GM23338 (cell line): ENCODE measurements at regions not wholly inside any gene's neighbourhood (a gene's known extent, or its start where the extent isn't known, plus 50 kb on each side); places are given as distances from the start of the nearest gene placed in this dataset.

Experiments used
- CTCF ChIP-seq, 2 experiments: fragments of 200-600 bp in 1 of 2; sonication (generic) in 1 of 2; conservative IDR thresholded peaks; 2 replicates each; pipeline versions ENCODE4 v1.5.1 to v1.6.1; 2016 to 2017; ENCODE audit warnings: antibody characterized with exemption in 2 of 2, low read depth in 2 of 2, mild to moderate bottlenecking in 2 of 2, moderate library complexity in 1 of 2
- POLR2AphosphoS5 ChIP-seq: IDR thresholded peaks from 2 replicates; pipeline ENCODE4 v1.6.1; 2016; ENCODE audit warnings: antibody characterized with exemption, low read depth
- TF ChIP-seq, protein P1 (sequence below): IDR thresholded peaks from one replicate; pipeline ENCODE4 v1.6.1; 2018; ENCODE audit warnings: antibody characterized with exemption; ENCODE audit not compliant: unreplicated experiment

GRCh38 chr11:39668640-39669039, 1790.8 kb downstream of the LRRC4C start:
- TF ChIP-seq, protein P1, sequence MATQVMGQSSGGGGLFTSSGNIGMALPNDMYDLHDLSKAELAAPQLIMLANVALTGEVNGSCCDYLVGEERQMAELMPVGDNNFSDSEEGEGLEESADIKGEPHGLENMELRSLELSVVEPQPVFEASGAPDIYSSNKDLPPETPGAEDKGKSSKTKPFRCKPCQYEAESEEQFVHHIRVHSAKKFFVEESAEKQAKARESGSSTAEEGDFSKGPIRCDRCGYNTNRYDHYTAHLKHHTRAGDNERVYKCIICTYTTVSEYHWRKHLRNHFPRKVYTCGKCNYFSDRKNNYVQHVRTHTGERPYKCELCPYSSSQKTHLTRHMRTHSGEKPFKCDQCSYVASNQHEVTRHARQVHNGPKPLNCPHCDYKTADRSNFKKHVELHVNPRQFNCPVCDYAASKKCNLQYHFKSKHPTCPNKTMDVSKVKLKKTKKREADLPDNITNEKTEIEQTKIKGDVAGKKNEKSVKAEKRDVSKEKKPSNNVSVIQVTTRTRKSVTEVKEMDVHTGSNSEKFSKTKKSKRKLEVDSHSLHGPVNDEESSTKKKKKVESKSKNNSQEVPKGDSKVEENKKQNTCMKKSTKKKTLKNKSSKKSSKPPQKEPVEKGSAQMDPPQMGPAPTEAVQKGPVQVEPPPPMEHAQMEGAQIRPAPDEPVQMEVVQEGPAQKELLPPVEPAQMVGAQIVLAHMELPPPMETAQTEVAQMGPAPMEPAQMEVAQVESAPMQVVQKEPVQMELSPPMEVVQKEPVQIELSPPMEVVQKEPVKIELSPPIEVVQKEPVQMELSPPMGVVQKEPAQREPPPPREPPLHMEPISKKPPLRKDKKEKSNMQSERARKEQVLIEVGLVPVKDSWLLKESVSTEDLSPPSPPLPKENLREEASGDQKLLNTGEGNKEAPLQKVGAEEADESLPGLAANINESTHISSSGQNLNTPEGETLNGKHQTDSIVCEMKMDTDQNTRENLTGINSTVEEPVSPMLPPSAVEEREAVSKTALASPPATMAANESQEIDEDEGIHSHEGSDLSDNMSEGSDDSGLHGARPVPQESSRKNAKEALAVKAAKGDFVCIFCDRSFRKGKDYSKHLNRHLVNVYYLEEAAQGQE: no peak
- no peak for TF ChIP-seq POLR2AphosphoS5
- no peak for TF ChIP-seq CTCF (conservative IDR thresholded peaks at IDR 0.05; ENCODE audit: low read depth in 2 of 2)
